GM23338 (cell line): ENCODE measurements at regions not wholly inside any gene's neighbourhood (a gene's known extent, or its start where the extent isn't known, plus 50 kb on each side); places are given as distances from the start of the nearest gene placed in this dataset.

Experiments used
- ATAC-seq: fragments of 200-7000 bp; cut with Tn5 transposase; 3 replicates; pipeline ENCODE4 v1.9.1; 2020
- DNase-seq: peaks from one replicate; pipeline ENCODE4 v3.0.0-alpha.2; 2015; ENCODE audit warnings: low spot score
- H2AFZ ChIP-seq: fragments of 200-600 bp; sonication (generic); 2 replicates; pipeline ENCODE4 v1.8.0; 2016; ENCODE audit warnings: antibody characterized with exemption, mild to moderate bottlenecking, moderate library complexity
- H3F3A ChIP-seq: fragments of 200-600 bp; sonication (generic); replicated peaks from 2 replicates; pipeline ENCODE4 v1.8.0; 2017; ENCODE audit warnings: antibody characterized with exemption, mixed run types, low read depth
- H3K27ac ChIP-seq: fragments of 200-600 bp; sonication (generic); 2 replicates; pipeline ENCODE4 v1.6.1; 2016; ENCODE audit warnings: low read depth
- H3K27me3 ChIP-seq: fragments of 200-600 bp; sonication (generic); 2 replicates; pipeline ENCODE4 v1.8.0; 2016; ENCODE audit warnings: mild to moderate bottlenecking, mixed run types, moderate library complexity; ENCODE audit not compliant: insufficient read depth
- H3K36me3 ChIP-seq: fragments of 200-600 bp; sonication (generic); 2 replicates; pipeline ENCODE4 v1.8.0; 2016; ENCODE audit warnings: mild to moderate bottlenecking; ENCODE audit not compliant: insufficient read depth
- H3K4me1 ChIP-seq: fragments of 200-600 bp; sonication (generic); 2 replicates; pipeline ENCODE4 v1.8.0; 2016; ENCODE audit warnings: mild to moderate bottlenecking, moderate library complexity; ENCODE audit not compliant: insufficient read depth
- H3K4me2 ChIP-seq: fragments of 200-600 bp; sonication (generic); 2 replicates; pipeline ENCODE4 v1.7.1; 2017; ENCODE audit warnings: mixed run types
- H3K4me3 ChIP-seq: fragments of 200-600 bp; sonication (generic); 2 replicates; pipeline ENCODE4 v1.6.1; 2016; ENCODE audit warnings: mixed run types
- H3K79me2 ChIP-seq: fragments of 200-600 bp; sonication (generic); replicated peaks from 2 replicates; pipeline ENCODE4 v1.8.0; 2017; ENCODE audit warnings: mild to moderate bottlenecking; ENCODE audit not compliant: insufficient read depth
- H3K9me2 ChIP-seq: fragments of 200-600 bp; sonication (generic); 2 replicates; pipeline ENCODE4 v1.8.0; 2017; ENCODE audit not compliant: insufficient read depth
- H4K20me1 ChIP-seq: fragments of 200-600 bp; sonication (generic); replicated peaks from 2 replicates; pipeline ENCODE4 v1.8.0; 2017; ENCODE audit warnings: mild to moderate bottlenecking; ENCODE audit not compliant: insufficient read depth
- H3K27ac Mint-ChIP-seq: 2 replicates; pipeline ENCODE4 v1.8.0; 2020; ENCODE audit warnings: inconsistent platforms, mild to moderate bottlenecking, moderate library complexity, mixed read lengths
- H3K27me3 Mint-ChIP-seq: 3 replicates; pipeline ENCODE4 v1.8.0; 2022; ENCODE audit warnings: low read depth, mild to moderate bottlenecking, moderate library complexity, mixed read lengths, inconsistent platforms; ENCODE audit not compliant: insufficient read depth, poor library complexity
- H3K36me3 Mint-ChIP-seq: 3 replicates; pipeline ENCODE4 v1.8.0; 2021; ENCODE audit warnings: low read depth, mild to moderate bottlenecking, inconsistent platforms, moderate library complexity, mixed read lengths
- H3K4me1 Mint-ChIP-seq: 3 replicates; pipeline ENCODE4 v1.8.0; 2020; ENCODE audit warnings: mild to moderate bottlenecking, inconsistent platforms, mixed read lengths
- H3K4me3 Mint-ChIP-seq: 3 replicates; pipeline ENCODE4 v1.8.0; 2021; ENCODE audit warnings: moderate library complexity, mild to moderate bottlenecking, inconsistent platforms, mixed read lengths
- H3K9me3 Mint-ChIP-seq: 3 replicates; pipeline ENCODE4 v1.8.0; 2020; ENCODE audit warnings: moderate library complexity, mild to moderate bottlenecking, inconsistent platforms, mixed read lengths
- CREB1 ChIP-seq: fragments of 250-450 bp; sonication (Bioruptor Pico); IDR thresholded peaks from 2 replicates; pipeline ENCODE4 v1.5.0; 2020; ENCODE audit warnings: low read depth, mild to moderate bottlenecking, moderate library complexity
- CTCF ChIP-seq, 2 experiments: fragments of 200-600 bp in 1 of 2; sonication (generic) in 1 of 2; conservative IDR thresholded peaks; 2 replicates each; pipeline versions ENCODE4 v1.5.1 to v1.6.1; 2016 to 2017; ENCODE audit warnings: antibody characterized with exemption in 2 of 2, low read depth in 2 of 2, mild to moderate bottlenecking in 2 of 2, moderate library complexity in 1 of 2
- ETS1 ChIP-seq: IDR thresholded peaks from 2 replicates; pipeline ENCODE4 v1.6.1; 2016; ENCODE audit warnings: antibody characterized with exemption
- EZH2 ChIP-seq: fragments of 200-600 bp; sonication (generic); IDR thresholded peaks from one replicate; pipeline ENCODE4 v1.8.0; 2017; ENCODE audit warnings: antibody characterized with exemption, mild to moderate bottlenecking, low read depth; ENCODE audit not compliant: unreplicated experiment
- EZH2phosphoT487 ChIP-seq: fragments of 200-600 bp; sonication (generic); IDR thresholded peaks from one replicate; pipeline ENCODE4 v1.8.1; 2018; ENCODE audit warnings: antibody characterized with exemption; ENCODE audit not compliant: unreplicated experiment
- JUNB ChIP-seq: IDR thresholded peaks from one replicate; pipeline ENCODE4 v1.6.1; 2016; ENCODE audit warnings: antibody characterized with exemption; ENCODE audit not compliant: unreplicated experiment
- NANOG ChIP-seq: IDR thresholded peaks from 2 replicates; pipeline ENCODE4 v1.6.1; 2016; ENCODE audit warnings: antibody characterized with exemption, borderline replicate concordance
- POLR2AphosphoS5 ChIP-seq: IDR thresholded peaks from 2 replicates; pipeline ENCODE4 v1.6.1; 2016; ENCODE audit warnings: antibody characterized with exemption, low read depth
- REST ChIP-seq: IDR thresholded peaks from one replicate; pipeline ENCODE4 v1.6.1; 2018; ENCODE audit warnings: antibody characterized with exemption; ENCODE audit not compliant: unreplicated experiment
- STAT1 ChIP-seq: IDR thresholded peaks from one replicate; pipeline ENCODE4 v1.6.1; 2016; ENCODE audit warnings: antibody characterized with exemption; ENCODE audit not compliant: unreplicated experiment
- ZNF114 ChIP-seq: fragments of 250-450 bp; sonication (Bioruptor Pico); IDR thresholded peaks from 2 replicates; pipeline ENCODE4 v1.5.0; 2020; ENCODE audit warnings: mild to moderate bottlenecking, moderate library complexity
- ZNF331 ChIP-seq: fragments of 250-450 bp; sonication (Bioruptor Pico); IDR thresholded peaks from 2 replicates; pipeline ENCODE4 v1.5.0; 2020; ENCODE audit warnings: low read depth, mild to moderate bottlenecking, moderate library complexity
- ZNF462 ChIP-seq: fragments of 250-450 bp; sonication (Bioruptor Pico); IDR thresholded peaks from 2 replicates; pipeline ENCODE4 v1.5.0; 2020; ENCODE audit warnings: mild to moderate bottlenecking, moderate library complexity

GRCh38 chr4:73348185-73348584 lies 55.9 kb upstream of the ALB start:
- Histone ChIP-seq H3K4me1 (no peaks in the 10 kb centered on the region), H3K4me2 (no peak overlapping the region), H3K27me3 (no peaks in the 10 kb centered on the region), H3K27ac (no peak overlapping the region), H3K9me2 (no peaks in the 10 kb centered on the region; the same call in 1 of the 2 replicates), H3K4me3 (no peak overlapping the region), H3K36me3 (no peaks in the 10 kb centered on the region), H3F3A (no peaks in the 10 kb centered on the region), H4K20me1 (no peaks in the 10 kb centered on the region), H3K79me2 (no peaks in the 10 kb centered on the region), H2AFZ (no peak overlapping the region)
- Mint-ChIP-seq H3K27me3 (peaks cover 2% of the 10 kb centered on the region), H3K36me3 (no peaks in the 10 kb centered on the region), H3K9me3 (no peaks in the 10 kb centered on the region), H3K4me1 (peaks cover 4% of the 10 kb centered on the region), H3K27ac (no peak overlapping the region), H3K4me3 (no peak overlapping the region)
- ATAC-seq (no peak), DNase-seq (no peak)
- no peak for TF ChIP-seq POLR2AphosphoS5
- TF ChIP-seq ZNF462 (CRISPR knock-in tag): no peak
- TF ChIP-seq JUNB: no peak
- no peak for TF ChIP-seq ETS1
- TF ChIP-seq EZH2phosphoT487: no peak
- no peak for TF ChIP-seq CREB1
- no peak for TF ChIP-seq NANOG
- no peak for TF ChIP-seq ZNF331
- no peak for TF ChIP-seq ZNF114 (CRISPR knock-in tag)
- no peak for TF ChIP-seq STAT1
- TF ChIP-seq CTCF (conservative IDR thresholded peaks at IDR 0.05; ENCODE audit: low read depth in 2 of 2): no peak
- TF ChIP-seq REST: no peak
- TF ChIP-seq EZH2: no peak
